Spleen (tissue), 7 donors: ENCODE measurements at regions not wholly inside any gene's neighbourhood (a gene's known extent, or its start where the extent isn't known, plus 50 kb on each side); places are given as distances from the start of the nearest gene placed in this dataset.

ENCODE experiments used
- CTCF ChIP-seq, 11 experiments: fragments of 200-600 bp in 7 of 11; fragments of 450-650 bp in 4 of 11; sonication (generic) in 4 of 11; IDR thresholded peaks in 8 of 11; conservative IDR thresholded peaks in 3 of 11; 1 replicate in 7 of 11; 2 replicates in 4 of 11; pipeline versions ENCODE4 v1.4.0 to v1.8.0; 2016 to 2021; ENCODE audit warnings: antibody characterized with exemption in 11 of 11, inconsistent platforms in 4 of 11, mild to moderate bottlenecking in 1 of 11
- POLR2A ChIP-seq, 3 donors: fragments of 450-650 bp; IDR thresholded peaks; one replicate each; pipeline ENCODE4 v1.5.1; 2017; ENCODE audit warnings: antibody characterized with exemption in 3 of 3, mild to moderate bottlenecking in 1 of 3
- POLR2AphosphoS5 ChIP-seq, 3 donors: sonication (generic); formaldehyde crosslinking; IDR thresholded peaks; one replicate each; pipeline ENCODE4 v1.5.1; 2017; ENCODE audit warnings: antibody characterized with exemption in 3 of 3
- donor health status: DM: no; HTN: no; CAD: no; lungs with moderate emphysema.
- donor health status: DM: no; HTN: no; CAD: no.
- donor health status: DM: no; HTN: no; CAD: no.

DNA sequence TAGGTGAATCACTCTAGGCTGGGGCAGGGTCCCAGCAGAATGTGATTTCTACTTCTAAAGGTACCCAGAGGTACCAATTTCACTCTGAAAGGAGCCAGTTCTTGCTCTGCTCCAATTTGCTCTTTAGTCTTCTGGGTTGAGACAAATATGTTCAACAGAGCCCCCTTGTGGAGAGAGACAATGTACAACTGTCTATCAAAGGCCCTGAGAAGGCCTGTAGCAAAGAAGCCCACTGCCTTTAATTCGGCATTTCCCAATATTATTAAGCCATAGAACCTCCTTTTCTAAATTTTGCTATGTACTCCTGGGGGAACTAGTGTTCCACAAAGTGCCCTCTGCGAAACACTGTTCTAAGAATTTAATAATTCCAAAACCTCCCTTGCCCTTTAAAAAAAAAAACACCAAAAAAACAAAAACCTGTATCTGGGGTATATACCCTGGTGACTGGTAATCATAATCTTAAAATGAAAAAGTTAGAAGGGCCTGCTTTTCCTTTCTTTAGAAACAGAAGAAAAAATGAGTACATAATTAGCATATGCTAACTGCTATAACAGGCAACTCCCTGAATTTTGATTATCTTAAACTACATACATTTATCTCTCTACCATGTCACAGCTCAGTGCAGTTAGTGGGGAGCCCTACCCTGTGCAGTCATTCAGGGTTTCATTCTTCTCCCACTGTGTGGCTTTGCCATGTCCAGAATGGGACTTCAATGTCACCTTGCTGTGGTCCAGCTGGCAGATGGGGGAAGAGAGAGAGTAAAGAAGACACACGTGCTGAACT, 160.9 kb upstream of the BMPER start:
- TF ChIP-seq POLR2AphosphoS5 (IDR thresholded peaks at IDR 0.05) (no peak), POLR2A (IDR thresholded peaks at IDR 0.05) (no peak), CTCF (IDR thresholded peaks at IDR 0.05 in 8 of 11, conservative IDR thresholded peaks at IDR 0.05 in 3 of 11) (peak in 3 of 11 experiments; percentile 13 to 30 (median 23))
